IPS-11a (cell line): ENCODE measurements at regions not wholly inside any gene's neighbourhood (a gene's known extent, or its start where the extent isn't known, plus 50 kb on each side); places are given as distances from the start of the nearest gene placed in this dataset.

Source experiments
- H3K4me3 ChIP-seq: one replicate; pipeline ENCODE4 v1.5.1; 2013; ENCODE audit warnings: low read depth, low read length, control low read depth

DNA sequence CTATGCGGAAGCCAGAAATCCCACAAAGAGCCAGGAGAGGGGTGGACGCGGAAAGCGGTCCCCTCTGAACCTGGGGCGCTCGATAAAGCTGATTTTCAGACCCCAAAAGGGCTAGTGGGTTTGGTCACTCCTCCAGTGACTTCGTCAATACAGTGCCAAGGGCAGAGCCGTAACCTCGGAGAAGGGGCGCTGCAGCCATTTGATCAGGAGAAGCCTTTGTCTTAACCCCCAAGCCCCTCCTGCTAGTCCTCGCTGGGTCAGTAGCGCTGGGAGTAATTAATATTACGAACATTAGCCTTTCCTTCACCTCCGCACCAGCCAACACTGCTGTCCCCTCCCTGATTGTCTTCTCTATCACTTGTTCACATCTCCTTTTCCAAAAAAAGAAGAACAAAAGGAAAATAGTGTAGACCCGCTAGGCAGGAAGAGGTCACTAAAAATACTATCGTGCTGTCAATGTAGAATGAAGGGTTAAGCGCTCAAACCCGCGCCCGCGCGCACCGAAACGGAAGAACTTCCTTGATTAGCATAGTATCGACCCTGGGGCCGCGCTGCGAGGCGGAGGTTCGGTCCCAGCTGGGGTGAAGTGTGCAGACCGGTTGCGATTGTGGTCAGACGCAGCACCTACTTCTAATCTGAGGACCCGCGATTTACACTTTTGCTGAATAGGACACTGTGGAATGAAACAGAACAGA, 63.2 kb upstream of the MAPRE2 start:
- peak overlapping the region; percentile 79 for H3K4me3 ChIP-seq

DNA sequence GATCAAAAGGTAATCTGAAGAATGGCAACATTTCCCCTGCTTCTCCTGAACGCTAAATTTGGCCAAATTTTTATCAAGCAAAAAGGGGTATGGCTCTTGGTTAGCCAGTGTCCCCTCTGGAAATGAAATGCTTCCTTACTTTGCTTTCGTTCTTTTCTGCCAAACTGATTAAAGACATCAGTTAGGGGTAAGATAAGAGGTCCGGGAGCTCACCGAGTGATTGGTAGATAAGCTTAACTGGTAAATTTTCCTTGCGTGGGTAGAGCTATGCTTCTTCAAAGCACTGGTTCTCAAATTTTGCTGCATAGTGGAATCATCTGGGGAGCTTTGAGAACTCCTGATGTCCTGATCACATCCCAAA, 62.7 kb upstream of the MAPRE2 start:
- H3K4me3 ChIP-seq, result peak overlapping the region; percentile 79

DNA sequence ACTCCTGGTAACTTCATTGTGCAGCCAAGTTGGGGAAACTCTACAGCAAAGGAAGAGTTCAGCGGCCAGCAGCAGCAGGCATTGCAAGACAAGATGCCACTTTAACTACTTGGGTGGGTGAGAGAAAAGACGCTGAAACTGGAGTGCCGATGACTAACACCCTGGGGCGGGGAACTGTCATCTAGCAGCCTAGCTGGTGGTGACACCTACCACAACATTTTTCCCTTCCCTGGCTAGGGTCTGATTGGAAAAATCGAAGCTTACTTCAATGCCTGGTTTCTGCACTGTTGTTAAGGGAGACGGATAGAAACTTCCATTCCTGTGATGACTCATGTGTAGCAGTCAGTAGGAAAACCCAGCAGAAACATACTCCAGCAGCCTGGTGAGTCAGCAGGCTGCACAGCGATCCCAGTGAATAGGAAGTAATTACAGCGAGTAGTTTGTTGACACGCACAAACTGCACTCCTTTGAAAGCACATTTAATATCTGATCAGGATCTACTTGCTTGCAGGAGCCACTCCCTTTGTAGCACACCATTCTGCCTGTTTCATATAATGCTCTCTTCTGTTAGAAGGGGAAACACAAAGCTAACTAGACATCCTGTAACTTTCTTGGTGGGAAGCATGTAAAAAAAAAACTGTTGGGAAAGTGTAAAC, 62.1 kb upstream of the MAPRE2 start:
- peak overlapping the region; percentile 79 for H3K4me3 ChIP-seq

DNA sequence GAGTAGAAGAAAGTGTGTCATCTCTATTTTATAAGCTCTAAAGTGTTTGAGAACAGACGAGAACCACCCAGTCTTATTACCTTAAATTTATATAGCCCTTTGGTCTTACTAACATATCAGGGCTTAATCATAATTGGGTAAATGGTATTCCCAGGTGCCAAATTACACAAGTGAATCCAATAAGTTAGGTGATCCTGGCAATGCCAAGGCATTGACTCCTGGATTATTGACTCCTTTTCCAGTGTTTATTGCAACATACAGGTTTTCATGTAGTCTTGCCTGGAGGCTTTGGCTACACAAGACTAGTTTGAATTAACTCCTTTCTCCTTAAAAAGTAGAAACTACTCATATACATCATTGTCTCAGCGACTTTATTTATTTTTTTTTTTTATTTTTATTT, 59.7 kb upstream of the MAPRE2 start:
- H3K4me3 ChIP-seq, result no peak overlapping the region

DNA sequence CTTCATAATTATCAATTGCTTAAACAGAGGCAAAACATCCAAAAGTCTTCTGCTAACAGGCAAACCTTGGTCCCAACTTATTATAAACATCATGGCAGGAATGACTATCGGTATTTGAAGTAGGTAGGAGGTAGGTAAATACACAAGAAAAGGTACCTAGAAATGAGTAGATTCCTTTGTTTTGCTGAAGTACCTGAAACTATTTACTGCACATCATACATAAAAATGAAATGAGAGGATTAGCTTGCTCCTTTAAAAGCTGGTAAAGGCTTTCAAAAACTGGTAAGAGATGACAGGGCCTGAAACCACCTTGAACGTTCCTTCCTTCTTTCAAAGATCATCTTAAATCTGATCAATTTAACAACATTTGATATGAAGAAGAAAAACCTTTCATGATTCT, 55.2 kb upstream of the MAPRE2 start:
- no peak overlapping the region for H3K4me3 ChIP-seq

DNA sequence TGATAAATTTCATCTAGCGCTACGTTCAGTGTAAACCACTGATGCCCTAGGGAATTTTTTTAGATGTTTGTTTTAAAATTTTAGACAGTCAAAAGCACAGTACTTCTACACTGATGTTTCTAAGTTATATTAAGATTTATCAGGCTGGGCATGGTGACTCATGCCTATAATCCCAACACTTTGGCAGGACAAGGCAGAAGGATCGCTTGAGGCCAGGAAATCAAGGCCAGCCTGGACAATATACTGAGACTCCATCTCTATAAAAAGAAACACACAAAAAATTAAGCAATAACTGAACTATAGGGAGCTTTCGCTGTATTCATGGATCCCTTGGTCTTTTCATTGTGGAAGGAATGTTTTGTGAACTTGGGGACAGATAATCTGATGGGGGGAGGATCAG, 50.6 kb upstream of the MAPRE2 start:
- H3K4me3 ChIP-seq, result no peak overlapping the region

DNA sequence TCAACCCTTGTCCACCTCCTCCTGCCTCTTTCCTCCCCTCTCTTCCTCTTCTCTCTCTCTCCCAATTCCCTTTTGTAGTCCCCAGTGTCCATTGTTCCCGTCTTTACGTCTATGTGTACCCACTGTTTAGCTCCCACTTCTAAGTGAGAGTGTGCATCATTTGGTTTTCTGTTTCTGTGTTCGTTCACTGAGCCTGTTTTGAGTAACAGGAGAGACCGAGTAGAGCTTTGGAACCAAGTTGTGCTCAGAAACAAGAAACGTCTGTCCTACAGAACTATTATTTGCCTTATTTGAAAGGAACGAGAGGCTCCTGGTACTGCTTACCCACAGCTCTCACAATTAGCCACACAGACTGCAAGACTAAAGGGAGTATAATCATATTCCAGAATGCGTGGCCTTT, 50.1 kb upstream of the MAPRE2 start:
- H3K4me3 ChIP-seq, result no peak overlapping the region
